NCI-H345 (cell line): ENCODE measurements at regions not wholly inside any gene's neighbourhood (a gene's known extent, or its start where the extent isn't known, plus 50 kb on each side); places are given as distances from the start of the nearest gene placed in this dataset.
"Not testable (repeated sequence)": the region's sequence is repeated elsewhere in the genome, so short reads cannot be mapped to it uniquely, and the experiment has no call there.

Source experiments
- DNase-seq: peaks from one replicate; lab custom pipeline; 2025; lab: John Stamatoyannopoulos, UW

DNA sequence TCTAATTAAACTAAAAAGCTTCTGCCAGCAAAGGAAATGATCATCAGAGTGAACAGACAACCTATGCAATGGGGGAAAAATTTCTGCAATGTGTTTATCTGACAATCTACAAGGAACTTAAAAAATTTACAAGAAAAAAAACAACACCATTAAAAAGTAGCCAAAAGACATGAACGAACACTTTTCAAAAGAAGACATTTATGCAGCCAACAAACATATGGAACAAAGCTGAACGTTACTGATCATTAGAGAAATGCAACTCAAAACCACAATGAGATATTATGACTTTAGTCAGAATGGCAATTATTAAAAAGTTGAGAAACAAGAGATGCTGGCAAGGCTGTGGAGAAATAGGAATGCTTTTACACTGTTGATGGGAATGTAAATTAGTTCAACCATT lies 530.4 kb upstream of the DAB2 start:
- DNase-seq, result no peak

DNA sequence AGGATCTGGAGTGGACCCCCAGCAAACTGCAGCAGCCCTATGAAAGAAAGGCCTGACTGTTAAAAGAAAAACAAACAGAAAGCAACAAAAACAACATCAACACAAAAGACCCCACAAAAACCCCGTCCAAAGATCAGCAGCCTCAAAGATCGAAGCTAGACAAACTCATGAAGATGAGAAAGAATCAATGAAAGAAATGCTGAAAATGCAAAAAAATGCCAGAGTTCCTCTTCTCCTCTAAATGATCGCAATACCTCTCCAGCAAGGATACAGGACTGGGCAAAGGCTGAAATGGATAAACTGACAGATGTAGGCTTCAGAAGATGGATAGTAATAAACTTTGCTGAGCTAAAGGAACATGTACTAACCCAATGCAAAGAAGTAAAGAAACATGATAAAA lies 526.3 kb upstream of the DAB2 start:
- DNase-seq, result no peak

- DNase-seq, result peak; percentile 68
These were observed 524.2 kb upstream of the DAB2 start for GRCh38 chr5:39948867-39949468.

- no peak for DNase-seq
These were observed 523.6 kb upstream of the DAB2 start for GRCh38 chr5:39948341-39948740.

DNA sequence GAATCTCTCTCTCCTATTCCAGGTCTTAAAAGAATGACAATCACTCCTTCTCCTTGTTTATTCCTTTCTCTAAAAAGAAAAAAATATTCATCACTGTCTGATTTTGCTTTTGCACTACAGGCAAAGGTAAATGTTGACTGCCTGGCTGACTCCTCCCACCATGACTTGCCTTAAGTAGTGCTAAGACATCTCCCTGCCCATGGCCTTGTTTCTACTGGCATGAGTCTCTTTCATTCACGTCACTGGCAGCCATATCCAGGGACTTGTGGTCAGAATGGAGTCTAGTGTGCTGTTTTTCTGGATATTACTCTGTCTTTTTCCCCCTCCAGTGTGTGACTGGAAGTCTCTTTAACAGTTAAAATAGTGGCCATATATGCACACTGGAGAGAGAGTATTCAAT lies 522.9 kb upstream of the DAB2 start:
- no peak for DNase-seq

DNA sequence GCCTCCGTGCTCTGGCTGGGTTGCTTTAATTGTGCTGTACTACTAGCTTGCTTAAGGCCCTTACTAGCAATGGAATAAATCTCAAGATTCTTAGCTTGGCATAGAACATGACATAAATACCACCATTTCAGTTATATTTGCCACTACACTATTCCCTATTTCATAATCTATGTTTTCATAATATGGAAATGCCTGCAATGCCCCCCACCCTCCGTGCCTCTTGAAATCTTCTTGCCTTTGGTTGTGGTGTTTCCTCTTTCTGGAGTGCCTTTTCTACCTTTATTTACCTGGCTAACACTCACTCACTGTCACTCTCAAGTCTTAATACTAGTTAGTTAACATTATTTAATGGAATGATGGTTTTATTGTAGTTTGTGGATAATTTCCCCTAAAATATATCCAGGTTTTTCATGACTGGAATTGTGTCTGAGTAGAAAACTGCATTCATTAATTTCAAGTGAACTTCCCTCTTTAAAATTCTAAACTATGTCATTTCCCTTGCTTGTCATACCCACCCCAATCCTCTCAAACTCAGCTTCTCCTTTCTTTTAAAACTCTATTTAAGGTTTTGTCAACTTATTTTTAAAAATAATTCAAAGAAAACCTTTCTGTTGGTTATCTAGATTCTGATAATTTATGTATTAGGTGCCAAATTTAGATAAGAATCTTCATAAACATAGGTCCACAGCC lies 521.7 kb upstream of the DAB2 start:
- no peak for DNase-seq

DNA sequence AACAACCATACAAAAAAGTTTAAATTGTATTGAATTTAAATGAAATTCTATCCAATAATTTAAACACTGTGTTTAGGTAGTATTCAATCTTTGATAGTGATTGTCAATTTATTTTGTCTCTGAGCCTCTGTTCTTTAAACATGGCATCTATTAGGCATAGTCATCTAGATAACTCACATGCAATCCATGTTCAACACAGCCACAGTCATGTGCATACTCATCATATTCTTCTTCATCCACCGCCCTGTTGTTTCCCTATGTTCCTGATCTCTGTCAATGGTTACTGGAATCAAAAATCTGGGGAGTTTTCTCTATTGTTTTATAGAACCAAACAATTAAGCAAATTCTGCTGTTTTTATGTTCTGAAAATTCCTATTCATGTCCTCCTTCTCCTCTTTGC lies 521.1 kb upstream of the DAB2 start:
- DNase-seq, result no peak

GRCh38 chr5:39943811-39944210 lies 519.0 kb upstream of the DAB2 start:
- no peak for DNase-seq

DNA sequence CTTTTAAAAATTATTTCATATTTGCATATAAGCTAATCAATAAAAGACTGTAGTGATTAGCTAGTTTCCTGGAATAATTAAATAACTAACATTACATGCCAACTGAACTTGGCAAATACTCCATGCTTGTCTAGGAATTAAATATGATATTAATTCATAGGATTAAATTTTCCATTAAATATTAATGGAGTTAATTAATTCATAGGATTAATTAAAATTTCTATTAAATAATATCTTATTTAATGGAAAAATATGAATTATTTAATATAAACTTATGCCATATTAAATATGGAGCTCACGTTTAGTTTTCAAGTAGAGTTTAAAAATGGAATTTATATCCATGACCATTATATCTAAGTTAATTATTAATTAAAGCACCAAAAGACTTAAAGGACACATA lies 517.8 kb upstream of the DAB2 start:
- DNase-seq, result no peak

GRCh38 chr5:39941416-39941815 lies 516.6 kb upstream of the DAB2 start:
- no peak for DNase-seq

- DNase-seq, result no peak
These were observed 510.1 kb upstream of the DAB2 start for GRCh38 chr5:39934830-39935229.

DNA sequence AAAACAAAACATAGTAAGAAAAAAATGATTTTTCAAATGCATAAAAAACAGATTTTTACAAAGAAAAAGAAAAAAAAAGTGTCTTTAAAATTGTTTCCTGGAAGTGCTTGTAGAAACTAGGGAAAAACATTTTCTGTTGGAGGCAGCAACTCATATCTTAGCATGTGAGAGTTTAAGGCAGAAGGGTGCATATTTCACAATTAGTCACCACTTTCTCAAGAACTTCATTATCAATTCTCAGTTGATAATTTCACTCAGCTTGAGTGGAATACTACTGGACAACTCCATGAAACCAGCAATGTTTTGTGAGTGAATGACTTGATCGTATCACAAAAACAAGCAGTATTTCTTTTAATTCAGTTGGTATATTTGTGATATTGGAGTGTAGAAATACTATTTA lies 508.3 kb upstream of the DAB2 start:
- no peak for DNase-seq

DNA sequence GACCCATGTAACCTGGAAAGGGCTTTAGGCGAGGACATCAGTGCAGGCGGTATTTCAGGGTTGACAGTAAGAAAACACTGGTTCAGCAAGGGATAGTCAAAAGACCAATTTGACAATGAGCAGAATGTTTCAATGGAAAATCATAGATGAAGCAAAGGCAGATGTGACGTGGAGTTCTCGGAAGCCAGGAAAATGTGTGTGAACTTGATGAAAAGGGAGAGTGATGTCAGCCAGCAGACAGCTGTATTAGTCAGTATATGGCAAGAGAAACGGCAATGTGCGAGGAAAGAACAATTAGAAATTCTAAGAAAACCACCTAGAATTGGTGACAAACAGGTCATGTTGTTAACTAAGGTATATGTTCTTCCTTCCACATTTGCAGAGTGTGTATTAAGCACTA lies 503.9 kb upstream of the DAB2 start:
- no peak for DNase-seq

DNA sequence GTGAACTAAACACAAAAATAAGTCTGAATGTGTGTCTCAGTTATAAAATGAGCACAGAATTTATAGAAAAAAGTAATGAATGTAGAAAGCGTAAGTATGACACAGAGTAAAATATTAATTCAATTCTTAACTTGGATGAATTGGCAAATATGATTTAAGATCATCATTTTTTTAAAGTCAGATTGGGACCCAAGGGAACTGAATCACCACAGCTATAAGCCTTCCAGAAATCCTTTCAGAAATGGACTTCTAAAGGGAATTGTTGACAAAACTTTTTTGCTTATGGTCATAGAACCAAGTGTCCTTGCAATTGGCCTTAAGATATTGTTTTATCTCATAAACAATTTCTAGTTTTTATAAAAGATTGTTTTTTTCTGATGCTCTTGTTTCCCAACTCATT lies 495.1 kb upstream of the DAB2 start:
- no peak for DNase-seq

- no peak for DNase-seq
These were observed 488.1 kb upstream of the DAB2 start for GRCh38 chr5:39912906-39913305.

DNA sequence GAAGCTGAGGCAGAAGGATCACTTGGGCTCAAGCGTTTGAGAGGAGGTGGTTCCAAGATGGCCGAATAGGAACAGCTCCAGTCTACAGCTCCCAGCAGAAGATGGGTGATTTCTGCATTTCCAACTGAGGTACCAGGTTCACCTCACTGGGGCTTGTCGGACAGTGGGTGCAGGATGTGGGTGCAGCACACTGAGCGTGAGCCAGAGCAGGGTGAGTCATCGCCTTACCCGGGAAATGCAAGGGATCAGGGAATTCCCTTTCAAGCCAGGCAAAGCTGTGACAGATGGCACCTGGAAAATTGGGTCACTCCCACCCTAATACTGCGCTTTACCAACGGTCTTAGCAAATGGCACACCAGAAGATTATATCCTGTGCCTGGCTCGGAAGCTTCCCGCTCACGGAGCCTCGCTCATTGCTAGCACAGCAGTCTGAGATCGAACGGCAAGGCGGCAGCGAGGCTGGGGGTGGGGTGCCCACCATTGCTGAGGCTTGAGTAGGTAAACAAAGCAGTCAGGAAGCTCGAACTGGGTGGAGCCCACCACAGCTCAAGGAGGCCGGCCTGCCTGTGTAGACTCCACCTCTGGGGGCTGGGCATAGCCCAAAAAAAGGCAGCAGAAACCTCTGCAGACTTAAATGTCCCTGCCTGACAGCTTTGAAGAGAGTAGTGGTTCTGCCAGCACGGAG lies 482.6 kb upstream of the DAB2 start:
- DNase-seq, result not testable (repeated sequence)

GRCh38 chr5:39906146-39906545 lies 481.4 kb upstream of the DAB2 start:
- no peak for DNase-seq

GRCh38 chr5:39905356-39905755 lies 480.6 kb upstream of the DAB2 start:
- DNase-seq, result no peak

GRCh38 chr5:39902626-39903025 lies 477.8 kb upstream of the DAB2 start:
- no peak for DNase-seq

DNA sequence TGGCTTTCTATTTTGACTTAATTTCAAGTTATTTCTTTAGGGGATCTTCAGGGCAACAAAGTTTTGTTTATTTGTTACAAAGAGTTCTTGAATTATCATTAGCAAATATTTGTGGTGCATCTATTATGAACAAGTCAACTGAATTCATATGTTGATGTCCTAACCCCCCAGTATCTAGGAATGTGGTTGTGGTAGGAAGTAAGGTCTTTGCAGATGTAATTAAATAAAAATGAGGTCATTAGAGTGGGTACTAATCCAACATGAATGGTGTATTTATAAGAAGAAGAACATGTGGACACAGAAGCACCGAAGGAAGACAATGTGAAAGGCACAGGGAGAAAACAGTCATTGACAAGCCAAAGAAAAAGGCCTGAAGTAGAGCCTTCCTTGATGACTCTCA lies 474.0 kb upstream of the DAB2 start:
- DNase-seq, result no peak

- DNase-seq, result no peak
These were observed 471.9 kb upstream of the DAB2 start for GRCh38 chr5:39896706-39897105.

- no peak for DNase-seq
These were observed 471.3 kb upstream of the DAB2 start for GRCh38 chr5:39896104-39896503.

DNA sequence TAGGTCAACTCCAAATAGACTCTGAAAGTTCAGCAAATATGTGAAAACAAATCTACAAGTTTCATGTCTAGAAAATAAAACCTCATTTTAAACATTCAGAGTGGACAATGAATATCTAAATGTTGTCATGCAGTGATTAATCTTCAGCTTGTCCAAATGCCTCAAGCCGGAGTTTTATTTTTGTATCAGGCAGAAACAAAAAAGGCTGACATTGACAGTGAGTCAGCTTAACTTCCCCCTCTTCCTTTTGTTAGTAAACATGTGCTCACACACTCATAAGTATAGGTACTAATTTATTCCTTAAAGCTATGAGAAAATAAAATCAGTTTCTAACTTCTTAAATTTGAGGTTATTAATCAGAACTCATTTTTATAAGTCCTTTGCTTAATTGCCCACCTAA lies 467.9 kb upstream of the DAB2 start:
- no peak for DNase-seq

DNA sequence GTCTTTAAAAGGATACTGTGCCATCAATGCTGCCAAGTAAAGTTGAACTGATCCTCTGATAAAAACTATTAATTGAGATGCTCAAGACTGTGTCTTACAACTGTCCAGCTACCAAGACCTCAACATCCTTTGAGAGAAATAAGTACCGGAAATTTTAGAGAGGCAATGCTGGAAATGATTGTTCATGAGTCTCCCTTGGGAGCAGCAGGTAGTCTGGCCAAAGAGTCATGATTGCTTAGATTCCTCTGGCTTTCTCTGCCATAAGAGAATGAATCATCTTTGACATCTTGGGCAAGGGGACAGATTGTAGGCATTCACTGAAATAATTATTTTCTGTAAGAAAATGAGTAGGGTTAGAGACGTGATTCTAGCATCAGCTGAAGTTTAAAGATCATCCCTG lies 466.6 kb upstream of the DAB2 start:
- no peak for DNase-seq
